Suprapubic skin (tissue), 4 donors: ENCODE measurements at regions not wholly inside any gene's neighbourhood (a gene's known extent, or its start where the extent isn't known, plus 50 kb on each side); places are given as distances from the start of the nearest gene placed in this dataset.

Experiments
- CTCF ChIP-seq, 2 donors: fragments of 200-600 bp in 1 of 2; fragments of 450-650 bp in 1 of 2; sonication (generic) in 1 of 2; IDR thresholded peaks; one replicate each; pipeline ENCODE4 v1.5.1; 2016 to 2019; ENCODE audit warnings: antibody characterized with exemption in 2 of 2, mild to moderate bottlenecking in 1 of 2, moderate library complexity in 1 of 2
- EP300 ChIP-seq: sonication (generic); formaldehyde crosslinking; IDR thresholded peaks from one replicate; pipeline ENCODE4 v1.6.1; 2017; ENCODE audit warnings: antibody characterized with exemption
- POLR2AphosphoS5 ChIP-seq, 3 donors: sonication (generic); formaldehyde crosslinking; IDR thresholded peaks; one replicate each; pipeline ENCODE4 v1.6.1; 2017; ENCODE audit warnings: antibody characterized with exemption in 3 of 3

- TF ChIP-seq CTCF (IDR thresholded peaks at IDR 0.05) = no peak
- TF ChIP-seq POLR2AphosphoS5 (IDR thresholded peaks at IDR 0.05) = no peak
- no peak for TF ChIP-seq EP300
Measured at GRCh38 chrY:13093461-13093860, 188.8 kb downstream of the DDX3Y start.
